ENCODE measurements at regions not wholly inside any gene's neighbourhood (a gene's known extent, or its start where the extent isn't known, plus 50 kb on each side); places are given as distances from the start of the nearest gene placed in this dataset.

DNA sequence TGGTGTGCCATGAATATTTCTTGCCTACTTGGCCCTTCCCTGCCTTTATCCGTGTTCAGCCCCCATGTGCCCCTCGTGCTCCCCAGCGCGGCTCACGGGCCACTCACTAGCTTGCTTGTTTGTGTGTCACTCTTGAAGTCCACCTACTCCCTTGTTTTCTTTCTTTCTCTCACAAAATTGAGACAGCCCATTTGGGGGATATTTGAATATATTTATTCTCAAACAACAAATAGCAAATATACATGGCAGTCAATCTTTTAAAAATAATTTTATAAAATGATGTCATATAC, 82.2 kb downstream of the PLXNA1 start (continued):
- TF ChIP-seq, protein P1, sequence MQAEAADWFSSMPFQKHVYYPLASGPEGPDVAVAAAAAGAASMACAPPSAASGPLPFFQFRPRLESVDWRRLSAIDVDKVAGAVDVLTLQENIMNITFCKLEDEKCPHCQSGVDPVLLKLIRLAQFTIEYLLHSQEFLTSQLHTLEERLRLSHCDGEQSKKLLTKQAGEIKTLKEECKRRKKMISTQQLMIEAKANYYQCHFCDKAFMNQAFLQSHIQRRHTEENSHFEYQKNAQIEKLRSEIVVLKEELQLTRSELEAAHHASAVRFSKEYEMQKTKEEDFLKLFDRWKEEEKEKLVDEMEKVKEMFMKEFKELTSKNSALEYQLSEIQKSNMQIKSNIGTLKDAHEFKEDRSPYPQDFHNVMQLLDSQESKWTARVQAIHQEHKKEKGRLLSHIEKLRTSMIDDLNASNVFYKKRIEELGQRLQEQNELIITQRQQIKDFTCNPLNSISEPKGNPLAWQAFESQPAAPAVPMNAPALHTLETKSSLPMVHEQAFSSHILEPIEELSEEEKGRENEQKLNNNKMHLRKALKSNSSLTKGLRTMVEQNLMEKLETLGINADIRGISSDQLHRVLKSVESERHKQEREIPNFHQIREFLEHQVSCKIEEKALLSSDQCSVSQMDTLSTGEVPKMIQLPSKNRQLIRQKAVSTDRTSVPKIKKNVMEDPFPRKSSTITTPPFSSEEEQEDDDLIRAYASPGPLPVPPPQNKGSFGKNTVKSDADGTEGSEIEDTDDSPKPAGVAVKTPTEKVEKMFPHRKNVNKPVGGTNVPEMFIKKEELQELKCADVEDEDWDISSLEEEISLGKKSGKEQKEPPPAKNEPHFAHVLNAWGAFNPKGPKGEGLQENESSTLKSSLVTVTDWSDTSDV (CRISPR knock-in tag; IDR thresholded peaks at IDR 0.05): no peak
- TF ChIP-seq ZSCAN21 (CRISPR knock-in tag; IDR thresholded peaks at IDR 0.05; ENCODE audit: borderline replicate concordance) (no peak), REL (CRISPR knock-in tag; conservative IDR thresholded peaks at IDR 0.05) (no peak)
- TF ChIP-seq, protein P2, sequence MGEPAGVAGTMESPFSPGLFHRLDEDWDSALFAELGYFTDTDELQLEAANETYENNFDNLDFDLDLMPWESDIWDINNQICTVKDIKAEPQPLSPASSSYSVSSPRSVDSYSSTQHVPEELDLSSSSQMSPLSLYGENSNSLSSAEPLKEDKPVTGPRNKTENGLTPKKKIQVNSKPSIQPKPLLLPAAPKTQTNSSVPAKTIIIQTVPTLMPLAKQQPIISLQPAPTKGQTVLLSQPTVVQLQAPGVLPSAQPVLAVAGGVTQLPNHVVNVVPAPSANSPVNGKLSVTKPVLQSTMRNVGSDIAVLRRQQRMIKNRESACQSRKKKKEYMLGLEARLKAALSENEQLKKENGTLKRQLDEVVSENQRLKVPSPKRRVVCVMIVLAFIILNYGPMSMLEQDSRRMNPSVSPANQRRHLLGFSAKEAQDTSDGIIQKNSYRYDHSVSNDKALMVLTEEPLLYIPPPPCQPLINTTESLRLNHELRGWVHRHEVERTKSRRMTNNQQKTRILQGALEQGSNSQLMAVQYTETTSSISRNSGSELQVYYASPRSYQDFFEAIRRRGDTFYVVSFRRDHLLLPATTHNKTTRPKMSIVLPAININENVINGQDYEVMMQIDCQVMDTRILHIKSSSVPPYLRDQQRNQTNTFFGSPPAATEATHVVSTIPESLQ (CRISPR knock-in tag; conservative IDR thresholded peaks at IDR 0.05): no peak
- TF ChIP-seq, protein P3, sequence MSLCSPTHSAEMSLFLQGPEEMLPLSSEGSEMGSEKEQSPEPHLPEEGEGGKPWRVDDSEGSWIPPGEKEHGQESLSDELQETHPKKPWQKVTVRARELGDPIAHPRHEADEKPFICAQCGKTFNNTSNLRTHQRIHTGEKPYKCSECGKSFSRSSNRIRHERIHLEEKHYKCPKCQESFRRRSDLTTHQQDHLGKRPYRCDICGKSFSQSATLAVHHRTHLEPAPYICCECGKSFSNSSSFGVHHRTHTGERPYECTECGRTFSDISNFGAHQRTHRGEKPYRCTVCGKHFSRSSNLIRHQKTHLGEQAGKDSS (CRISPR knock-in tag; IDR thresholded peaks at IDR 0.05; ENCODE audit: borderline replicate concordance, low read depth): no peak

DNA sequence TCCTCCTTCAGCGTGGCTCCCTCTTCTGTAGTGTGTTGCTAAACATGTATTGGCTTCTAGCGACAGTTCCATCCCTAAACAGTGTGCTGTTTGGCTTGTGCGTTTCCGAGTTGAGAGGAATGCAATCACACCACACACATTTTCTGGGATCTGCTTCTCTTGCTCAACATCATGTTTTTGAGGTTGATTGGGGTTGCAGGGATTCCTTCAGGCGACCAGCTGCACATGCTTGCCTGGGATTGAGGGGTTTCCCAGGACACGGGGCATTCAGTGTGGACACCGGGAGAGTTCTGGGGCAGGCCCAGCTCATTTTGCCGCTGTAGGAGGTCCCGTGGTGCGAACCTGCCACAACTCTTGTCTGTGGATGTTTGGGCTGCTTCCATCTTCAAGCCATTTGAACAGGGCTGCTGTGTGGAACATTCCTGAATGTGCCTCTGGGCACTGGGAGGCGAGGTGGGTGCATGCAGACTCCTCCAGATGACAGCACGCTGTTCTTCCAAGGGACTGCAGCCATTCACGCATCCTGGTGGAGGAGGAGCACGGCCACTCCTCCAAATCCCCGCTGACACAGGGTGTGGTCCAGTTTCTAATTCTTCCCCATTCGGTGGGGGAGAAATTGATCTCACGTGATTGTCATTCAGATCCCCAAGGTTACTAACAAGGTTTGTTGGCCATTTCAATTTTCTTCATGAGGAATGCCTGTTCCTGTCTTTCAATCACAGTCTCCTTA, 82.8 kb downstream of the PLXNA1 start:
- no peaks in the 10 kb centered on the region for H4K20me1 ChIP-seq (ENCODE audit: insufficient read depth, low read length)
- POLR2A ChIA-PET: no interaction called here
- H3K9ac ChIP-seq (ENCODE audit: insufficient read depth, low read depth, low read length): no peak overlapping the region
- H3K4me3 ChIP-seq (replicated peaks in 1 of 3; ENCODE audit: insufficient read depth in 1 of 3, low read depth in 2 of 3, low read length in 3 of 3): no peak overlapping the region
- H3K79me2 ChIP-seq (ENCODE audit: insufficient read depth, low read length): no peaks in the 10 kb centered on the region
- no peaks in the 10 kb centered on the region for H3K4me1 ChIP-seq (ENCODE audit: insufficient read depth, low read length)
- H3K9me3 ChIP-seq (ENCODE audit: low read length): no peaks in the 10 kb centered on the region
- H3K4me2 ChIP-seq (ENCODE audit: low read depth, low read length): no peak overlapping the region
- H2AFZ ChIP-seq (ENCODE audit: low read length): no peak overlapping the region
- H3K27me3 ChIP-seq (ENCODE audit: control insufficient read depth in 1 of 2, insufficient read depth in 2 of 2, low read length in 2 of 2): peaks cover 7 to 47% of the 10 kb centered on the region in 2 experiments; a peak in 3 of 5 replicates
- no TSS peak for BruUV-seq (replicated peaks)
- FAIRE-seq (no peak), DNase-seq (ENCODE audit: low spot score) (no peak), ATAC-seq (no peak)
- WGBS (ENCODE audit: low lambda C conversion rate): 22% methylated on average over 12 of the region's 17 CpGs
- no peak overlapping the region for H3K27ac ChIP-seq (ENCODE audit: extremely low read length, insufficient read depth, low read length)
- in situ Hi-C loops (cut with HindIII; ENCODE audit: extremely low pct_ligation_motif_present, low pct_unique_long_range_greater_than_20kb): no loop called here
- H3K36me3 ChIP-seq (replicated peaks in 1 of 2; ENCODE audit: control insufficient read depth in 1 of 2, insufficient read depth in 2 of 2, low read length in 2 of 2): no peaks in the 10 kb centered on the region
- intact Hi-C loops (cut with micrococcal nuclease; ENCODE audit: unreplicated experiment): no loop called here
- TF ChIP-seq ZNF556 (CRISPR knock-in tag; IDR thresholded peaks at IDR 0.05; ENCODE audit: borderline replicate concordance): no peak
- TF ChIP-seq NFKBIZ (CRISPR knock-in tag; IDR thresholded peaks at IDR 0.05): no peak
- TF ChIP-seq HIVEP1 (CRISPR knock-in tag; IDR thresholded peaks at IDR 0.05): no peak
- TF ChIP-seq, protein P4, sequence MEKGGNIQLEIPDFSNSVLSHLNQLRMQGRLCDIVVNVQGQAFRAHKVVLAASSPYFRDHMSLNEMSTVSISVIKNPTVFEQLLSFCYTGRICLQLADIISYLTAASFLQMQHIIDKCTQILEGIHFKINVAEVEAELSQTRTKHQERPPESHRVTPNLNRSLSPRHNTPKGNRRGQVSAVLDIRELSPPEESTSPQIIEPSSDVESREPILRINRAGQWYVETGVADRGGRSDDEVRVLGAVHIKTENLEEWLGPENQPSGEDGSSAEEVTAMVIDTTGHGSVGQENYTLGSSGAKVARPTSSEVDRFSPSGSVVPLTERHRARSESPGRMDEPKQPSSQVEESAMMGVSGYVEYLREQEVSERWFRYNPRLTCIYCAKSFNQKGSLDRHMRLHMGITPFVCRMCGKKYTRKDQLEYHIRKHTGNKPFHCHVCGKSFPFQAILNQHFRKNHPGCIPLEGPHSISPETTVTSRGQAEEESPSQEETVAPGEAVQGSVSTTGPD (CRISPR knock-in tag; IDR thresholded peaks at IDR 0.05): no peak
- TF ChIP-seq, protein P5, sequence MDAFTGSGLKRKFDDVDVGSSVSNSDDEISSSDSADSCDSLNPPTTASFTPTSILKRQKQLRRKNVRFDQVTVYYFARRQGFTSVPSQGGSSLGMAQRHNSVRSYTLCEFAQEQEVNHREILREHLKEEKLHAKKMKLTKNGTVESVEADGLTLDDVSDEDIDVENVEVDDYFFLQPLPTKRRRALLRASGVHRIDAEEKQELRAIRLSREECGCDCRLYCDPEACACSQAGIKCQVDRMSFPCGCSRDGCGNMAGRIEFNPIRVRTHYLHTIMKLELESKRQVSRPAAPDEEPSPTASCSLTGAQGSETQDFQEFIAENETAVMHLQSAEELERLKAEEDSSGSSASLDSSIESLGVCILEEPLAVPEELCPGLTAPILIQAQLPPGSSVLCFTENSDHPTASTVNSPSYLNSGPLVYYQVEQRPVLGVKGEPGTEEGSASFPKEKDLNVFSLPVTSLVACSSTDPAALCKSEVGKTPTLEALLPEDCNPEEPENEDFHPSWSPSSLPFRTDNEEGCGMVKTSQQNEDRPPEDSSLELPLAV (CRISPR knock-in tag; conservative IDR thresholded peaks at IDR 0.05; ENCODE audit: low read depth): no peak
- no peak for TF ChIP-seq NR2C2 (CRISPR knock-in tag; IDR thresholded peaks at IDR 0.05; ENCODE audit: borderline replicate concordance)
- no peak for TF ChIP-seq JDP2 (CRISPR knock-in tag; IDR thresholded peaks at IDR 0.05; ENCODE audit: borderline replicate concordance)
- TF ChIP-seq ZC3H13 (CRISPR knock-in tag; IDR thresholded peaks at IDR 0.05): no peak
- TF ChIP-seq ZSCAN20 (CRISPR knock-in tag; IDR thresholded peaks at IDR 0.05; ENCODE audit: borderline replicate concordance): no peak
- CTCF ChIA-PET (ENCODE audit: low intra/inter-chr PET ratio, low total read pairs): no interaction called here
